PC-3 (cell line): ENCODE measurements at regions not wholly inside any gene's neighbourhood (a gene's known extent, or its start where the extent isn't known, plus 50 kb on each side); places are given as distances from the start of the nearest gene placed in this dataset.

ENCODE experiments used
- ATAC-seq: fragments of 200-7000 bp; cut with Tn5 transposase; 2 replicates; pipeline ENCODE4 v1.9.1; 2020; ENCODE audit warnings: mild to moderate bottlenecking, moderate library complexity
- BruUV-seq: library from RNA; stranded (reverse); fragments of 400-500 nt; replicated peaks from 2 replicates; lab custom pipeline; 2021; lab: Mats Ljungman, UMichigan
- CTCF ChIA-PET: fragments of 300-600 bp; sonication (Branson Sonifier 250); formaldehyde crosslinking; loops from one replicate; lab custom pipeline; 2022; ENCODE audit warnings: antibody characterized with exemption; lab: Charles Lee
- POLR2A ChIA-PET: fragments of 300-600 bp; sonication (Branson Sonifier 250); formaldehyde crosslinking; loops from one replicate; lab custom pipeline; 2022; ENCODE audit warnings: antibody characterized with exemption; ENCODE audit not compliant: unreplicated experiment; lab: Charles Lee
- DNase-seq: peaks from one replicate; pipeline ENCODE4 v3.0.0-alpha.2; 2015
- H2AFZ ChIP-seq: fragments of 300-600 bp; sonication (generic); 2 replicates; pipeline ENCODE4 v1.6.0; 2016; ENCODE audit warnings: antibody characterized with exemption, low read length
- H3F3A ChIP-seq: fragments of 300-600 bp; sonication (generic); one replicate; pipeline ENCODE4 v1.6.0; 2017; ENCODE audit warnings: antibody characterized with exemption, low read length, control low read depth, mild to moderate bottlenecking; ENCODE audit not compliant: unreplicated experiment
- H3K27ac ChIP-seq: fragments of 300-600 bp; sonication (generic); 2 replicates; pipeline ENCODE4 v1.5.1; 2016; ENCODE audit warnings: mild to moderate bottlenecking, low read length
- H3K27me3 ChIP-seq: fragments of 300-600 bp; sonication (generic); 2 replicates; pipeline ENCODE4 v1.6.1; 2016; ENCODE audit warnings: low read length, mixed read lengths
- H3K36me3 ChIP-seq: fragments of 300-600 bp; sonication (generic); 2 replicates; pipeline ENCODE4 v1.6.1; 2016; ENCODE audit warnings: low read depth, mixed run types, low read length, mixed read lengths
- H3K4me1 ChIP-seq: fragments of 300-600 bp; sonication (generic); 2 replicates; pipeline ENCODE4 v1.5.1; 2016; ENCODE audit warnings: low read length; ENCODE audit not compliant: insufficient read depth
- H3K4me2 ChIP-seq: fragments of 300-600 bp; sonication (generic); 2 replicates; pipeline ENCODE4 v1.6.0; 2016; ENCODE audit warnings: low read length
- H3K4me3 ChIP-seq: fragments of 300-600 bp; sonication (generic); 2 replicates; pipeline ENCODE4 v1.5.1; 2016; ENCODE audit warnings: mild to moderate bottlenecking, low read length, mixed read lengths
- H3K79me2 ChIP-seq: fragments of 300-600 bp; sonication (generic); 2 replicates; pipeline ENCODE4 v1.6.1; 2017; ENCODE audit warnings: low read length, mixed read lengths
- H3K9ac ChIP-seq: fragments of 300-600 bp; sonication (generic); 2 replicates; pipeline ENCODE4 v1.6.0; 2016; ENCODE audit warnings: mild to moderate bottlenecking, low read length
- H3K9me2 ChIP-seq: fragments of 300-600 bp; sonication (generic); replicated peaks from 2 replicates; pipeline ENCODE4 v1.6.1; 2016; ENCODE audit warnings: mixed run types, low read length, mixed read lengths
- H3K9me3 ChIP-seq: fragments of 300-600 bp; sonication (generic); 2 replicates; pipeline ENCODE4 v1.6.1; 2016; ENCODE audit warnings: low read length, mixed read lengths
- H4K20me1 ChIP-seq: fragments of 300-600 bp; sonication (generic); 2 replicates; pipeline ENCODE4 v1.6.1; 2016; ENCODE audit warnings: low read length, mixed read lengths
- EZH2 ChIP-seq: fragments of 300-600 bp; sonication (generic); IDR thresholded peaks from one replicate; pipeline ENCODE4 v1.6.1; 2017; ENCODE audit warnings: antibody characterized with exemption, mild to moderate bottlenecking, low read length; ENCODE audit not compliant: unreplicated experiment
- EZH2phosphoT487 ChIP-seq: fragments of 300-600 bp; sonication (generic); IDR thresholded peaks from 2 replicates; pipeline ENCODE4 v1.6.1; 2018; ENCODE audit warnings: mild to moderate bottlenecking, antibody characterized with exemption, low read length, borderline replicate concordance
- intact Hi-C: fragments of 100-400 bp; cut with micrococcal nuclease; formaldehyde crosslinking; loops from 2 replicates; pipeline ENCODE4 v1.9.0; 2023
- TF ChIP-seq, protein P1 (sequence below): fragments of 300-600 bp; sonication (generic); conservative IDR thresholded peaks from 2 replicates; pipeline ENCODE4 v1.5.1; 2017; ENCODE audit warnings: antibody characterized with exemption, low read depth, mild to moderate bottlenecking, low read length

DNA sequence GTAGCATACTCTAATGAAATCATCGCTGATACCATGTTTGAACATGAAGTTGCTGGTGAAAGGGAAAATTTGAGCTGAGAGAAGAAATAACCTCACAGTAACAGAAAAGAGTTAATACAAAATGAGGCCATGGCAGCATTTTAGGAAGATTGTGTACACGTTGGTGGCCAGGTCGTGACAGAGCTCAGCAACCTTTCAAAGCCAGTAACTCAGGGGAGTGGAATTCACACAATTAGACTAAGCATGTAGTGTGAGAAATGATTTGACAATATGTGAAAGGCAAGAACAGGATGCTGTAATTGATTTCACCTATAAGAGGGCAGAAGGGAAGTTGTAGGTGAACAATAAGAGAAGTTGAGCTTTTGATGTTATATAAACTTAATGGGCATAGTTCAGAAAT is 246.3 kb downstream of the OGFRL1 start:
- POLR2A ChIA-PET, result no interaction called here
- DNase-seq (no peak), ATAC-seq (no peak)
- Histone ChIP-seq H3K9me2 (no peaks in the 10 kb centered on the region), H3K4me3 (no peak overlapping the region), H3K9ac (no peak overlapping the region), H3F3A (no peaks in the 10 kb centered on the region), H3K4me2 (no peak overlapping the region), H3K36me3 (no peaks in the 10 kb centered on the region), H3K79me2 (no peaks in the 10 kb centered on the region), H3K4me1 (peaks cover 4% of the 10 kb centered on the region), H4K20me1 (no peaks in the 10 kb centered on the region), H3K27ac (no peak overlapping the region), H2AFZ (no peak overlapping the region), H3K27me3 (no peaks in the 10 kb centered on the region), H3K9me3 (no peaks in the 10 kb centered on the region)
- no peak for TF ChIP-seq EZH2phosphoT487
- TF ChIP-seq, protein P1, sequence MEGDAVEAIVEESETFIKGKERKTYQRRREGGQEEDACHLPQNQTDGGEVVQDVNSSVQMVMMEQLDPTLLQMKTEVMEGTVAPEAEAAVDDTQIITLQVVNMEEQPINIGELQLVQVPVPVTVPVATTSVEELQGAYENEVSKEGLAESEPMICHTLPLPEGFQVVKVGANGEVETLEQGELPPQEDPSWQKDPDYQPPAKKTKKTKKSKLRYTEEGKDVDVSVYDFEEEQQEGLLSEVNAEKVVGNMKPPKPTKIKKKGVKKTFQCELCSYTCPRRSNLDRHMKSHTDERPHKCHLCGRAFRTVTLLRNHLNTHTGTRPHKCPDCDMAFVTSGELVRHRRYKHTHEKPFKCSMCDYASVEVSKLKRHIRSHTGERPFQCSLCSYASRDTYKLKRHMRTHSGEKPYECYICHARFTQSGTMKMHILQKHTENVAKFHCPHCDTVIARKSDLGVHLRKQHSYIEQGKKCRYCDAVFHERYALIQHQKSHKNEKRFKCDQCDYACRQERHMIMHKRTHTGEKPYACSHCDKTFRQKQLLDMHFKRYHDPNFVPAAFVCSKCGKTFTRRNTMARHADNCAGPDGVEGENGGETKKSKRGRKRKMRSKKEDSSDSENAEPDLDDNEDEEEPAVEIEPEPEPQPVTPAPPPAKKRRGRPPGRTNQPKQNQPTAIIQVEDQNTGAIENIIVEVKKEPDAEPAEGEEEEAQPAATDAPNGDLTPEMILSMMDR, result no peak
- TF ChIP-seq EZH2, result no peak
- intact Hi-C loops, result loop anchor here (1.0 to 5.0 kb wide), 3 partner anchors 87 to 550 kb away; no protein-coding TSS in a partner anchor
- CTCF ChIA-PET, result no interaction called here
- no TSS peak for BruUV-seq

DNA sequence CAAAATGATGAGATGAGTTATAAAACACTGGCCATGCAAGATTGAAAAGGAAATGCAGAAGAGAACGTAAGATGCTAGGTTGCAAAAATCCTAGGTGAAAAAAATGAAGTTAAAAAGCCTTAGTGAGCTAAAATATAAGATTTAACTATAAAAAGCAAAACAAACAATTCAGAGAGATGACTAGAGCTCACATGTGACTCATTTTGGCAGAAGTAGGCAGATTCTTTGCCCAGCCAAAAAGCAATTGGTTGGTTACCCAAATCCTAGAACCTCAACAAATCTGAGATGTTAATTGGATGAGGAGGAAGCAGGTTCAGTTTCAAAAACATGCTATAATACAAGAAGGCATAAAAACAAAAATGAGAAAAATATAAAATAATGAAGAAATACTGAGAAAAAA is 249.1 kb downstream of the OGFRL1 start:
- ATAC-seq (peak; percentile 60), DNase-seq (peak; percentile 51)
- Histone ChIP-seq H3K79me2 (no peaks in the 10 kb centered on the region), H3K9ac (no peak overlapping the region), H3K4me1 (peaks cover 4% of the 10 kb centered on the region), H3K36me3 (no peaks in the 10 kb centered on the region), H2AFZ (no peak overlapping the region), H3K9me2 (no peaks in the 10 kb centered on the region), H3K27me3 (no peaks in the 10 kb centered on the region), H3K9me3 (no peaks in the 10 kb centered on the region), H3F3A (no peaks in the 10 kb centered on the region), H4K20me1 (no peaks in the 10 kb centered on the region), H3K27ac (no peak overlapping the region), H3K4me3 (no peak overlapping the region), H3K4me2 (0 out of 2 replicates have a peak overlapping the region, but pooled peaks have one; percentile 36)
- ChIA-PET CTCF (interaction anchor here (0.7 kb wide), 1 partner anchor 41 kb away, joined by 3 read pairs; no protein-coding TSS in a partner anchor), POLR2A (interaction anchor here (0.6 kb wide), 1 partner anchor 15 kb away, joined by 8 read pairs; no protein-coding TSS in a partner anchor)
- no TSS peak for BruUV-seq
- no peak for TF ChIP-seq EZH2phosphoT487
- TF ChIP-seq EZH2, result no peak
- TF ChIP-seq, protein P1, result no peak
- intact Hi-C loops, result no loop called here

- Histone ChIP-seq H3K4me1 (no peaks in the 10 kb centered on the region), H3K4me3 (no peak overlapping the region), H3F3A (no peaks in the 10 kb centered on the region), H3K9me2 (no peaks in the 10 kb centered on the region), H3K79me2 (no peaks in the 10 kb centered on the region), H3K27me3 (no peaks in the 10 kb centered on the region), H3K9me3 (no peaks in the 10 kb centered on the region), H4K20me1 (no peaks in the 10 kb centered on the region), H3K27ac (no peak overlapping the region), H3K36me3 (no peaks in the 10 kb centered on the region), H3K4me2 (no peak overlapping the region), H3K9ac (no peak overlapping the region), H2AFZ (no peak overlapping the region)
- ATAC-seq (no peak), DNase-seq (no peak)
- no TSS peak for BruUV-seq
- ChIA-PET CTCF (interaction anchor here (0.6 kb wide), 1 partner anchor 17 kb away, joined by 7 read pairs; no protein-coding TSS in a partner anchor), POLR2A (no interaction called here)
- TF ChIP-seq EZH2phosphoT487 (no peak), EZH2 (no peak)
- TF ChIP-seq, protein P1, result no peak
- intact Hi-C loops, result no loop called here
Measured at GRCh38 chr6:71544028-71544427, 255.4 kb downstream of the OGFRL1 start.
